ENCODE measurements at regions not wholly inside any gene's neighbourhood (a gene's known extent, or its start where the extent isn't known, plus 50 kb on each side); places are given as distances from the start of the nearest gene placed in this dataset.
"Not testable (repeated sequence)": the region's sequence is repeated elsewhere in the genome, so short reads cannot be mapped to it uniquely, and the experiment has no call there.

DNA sequence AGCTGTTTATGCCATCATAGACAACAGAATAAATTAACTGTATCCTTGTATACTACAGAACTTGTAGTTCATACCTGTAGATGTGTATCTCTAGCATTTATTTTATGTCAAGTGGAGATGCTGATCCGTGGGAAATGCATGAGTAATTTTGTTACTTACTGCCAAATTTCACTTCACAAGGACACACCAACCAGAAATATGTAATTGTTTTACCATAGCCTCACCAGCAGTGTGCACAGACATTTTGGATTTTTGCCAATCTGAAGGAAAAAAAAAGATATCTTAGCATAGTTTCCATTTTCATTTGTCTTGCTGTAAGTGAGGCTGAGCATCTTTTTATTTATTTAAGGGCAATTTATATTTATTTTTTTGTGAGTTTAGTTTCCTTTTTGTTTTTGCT lies 265.1 kb upstream of the OSR1 start:
- H3K4me1 ChIP-seq (replicated peaks in 1 of 2), result no peaks in the 10 kb centered on the region
- H3K27me3 ChIP-seq, result no peaks in the 10 kb centered on the region
- H3K36me3 ChIP-seq (replicated peaks in 1 of 2), result no peaks in the 10 kb centered on the region
- no peak overlapping the region for H3K4me3 ChIP-seq
- 4 to 24% (median 14%) methylated on average over 1 of the region's 1 CpG for WGBS, 4 donors
- TF ChIP-seq, protein P1, sequence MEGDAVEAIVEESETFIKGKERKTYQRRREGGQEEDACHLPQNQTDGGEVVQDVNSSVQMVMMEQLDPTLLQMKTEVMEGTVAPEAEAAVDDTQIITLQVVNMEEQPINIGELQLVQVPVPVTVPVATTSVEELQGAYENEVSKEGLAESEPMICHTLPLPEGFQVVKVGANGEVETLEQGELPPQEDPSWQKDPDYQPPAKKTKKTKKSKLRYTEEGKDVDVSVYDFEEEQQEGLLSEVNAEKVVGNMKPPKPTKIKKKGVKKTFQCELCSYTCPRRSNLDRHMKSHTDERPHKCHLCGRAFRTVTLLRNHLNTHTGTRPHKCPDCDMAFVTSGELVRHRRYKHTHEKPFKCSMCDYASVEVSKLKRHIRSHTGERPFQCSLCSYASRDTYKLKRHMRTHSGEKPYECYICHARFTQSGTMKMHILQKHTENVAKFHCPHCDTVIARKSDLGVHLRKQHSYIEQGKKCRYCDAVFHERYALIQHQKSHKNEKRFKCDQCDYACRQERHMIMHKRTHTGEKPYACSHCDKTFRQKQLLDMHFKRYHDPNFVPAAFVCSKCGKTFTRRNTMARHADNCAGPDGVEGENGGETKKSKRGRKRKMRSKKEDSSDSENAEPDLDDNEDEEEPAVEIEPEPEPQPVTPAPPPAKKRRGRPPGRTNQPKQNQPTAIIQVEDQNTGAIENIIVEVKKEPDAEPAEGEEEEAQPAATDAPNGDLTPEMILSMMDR (IDR thresholded peaks at IDR 0.05), result no peak
- TF ChIP-seq POLR2A (IDR thresholded peaks at IDR 0.05), result no peak
- H3K27ac ChIP-seq, result no peak overlapping the region
- DNase-seq, result no peak
- H3K9me3 ChIP-seq (replicated peaks in 1 of 3), result no peaks in the 10 kb centered on the region
- intact Hi-C loops (cut with DNase I), result no loop called here

DNA sequence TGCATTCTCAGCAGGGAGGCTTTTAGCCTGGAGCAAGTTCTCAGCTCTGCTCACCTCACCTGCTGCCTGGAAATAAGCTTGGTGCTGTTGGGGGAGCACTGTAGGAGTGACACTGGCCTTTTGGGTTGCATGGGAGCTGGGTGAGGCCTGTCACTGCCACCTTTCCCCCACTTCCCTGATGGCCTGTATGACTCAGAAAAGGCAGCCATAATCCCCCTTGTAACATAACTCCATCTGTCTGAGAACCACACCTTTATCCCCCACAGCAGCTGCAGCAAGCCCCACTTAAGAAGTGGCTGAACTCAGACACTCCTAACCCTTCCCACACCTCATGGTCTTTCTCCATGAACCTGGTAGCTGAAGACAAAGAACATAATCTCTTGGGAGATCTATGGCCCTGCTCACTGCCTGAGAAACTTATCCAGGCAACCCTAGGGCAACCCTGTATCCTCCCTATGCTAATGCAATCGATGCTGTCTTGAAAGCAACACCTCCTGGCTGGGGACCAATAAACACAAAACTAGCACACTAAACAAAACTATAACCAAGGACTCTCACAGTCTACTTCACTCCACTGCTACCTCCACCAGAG lies 258.9 kb upstream of the OSR1 start:
- no peak overlapping the region for H3K4me3 ChIP-seq
- TF ChIP-seq, protein P1 (IDR thresholded peaks at IDR 0.05), result no peak
- TF ChIP-seq POLR2A (IDR thresholded peaks at IDR 0.05), result no peak
- no peak overlapping the region for H3K27ac ChIP-seq
- WGBS, 4 donors, result 60 to 100% (median 75%) methylated on average over 1 of the region's 1 CpG
- H3K4me1 ChIP-seq (replicated peaks in 1 of 2), result no peaks in the 10 kb centered on the region
- no peaks in the 10 kb centered on the region for H3K9me3 ChIP-seq (replicated peaks in 1 of 3)
- H3K36me3 ChIP-seq (replicated peaks in 1 of 2), result no peaks in the 10 kb centered on the region
- intact Hi-C loops (cut with DNase I), result no loop called here
- no peak for DNase-seq
- no peaks in the 10 kb centered on the region for H3K27me3 ChIP-seq

DNA sequence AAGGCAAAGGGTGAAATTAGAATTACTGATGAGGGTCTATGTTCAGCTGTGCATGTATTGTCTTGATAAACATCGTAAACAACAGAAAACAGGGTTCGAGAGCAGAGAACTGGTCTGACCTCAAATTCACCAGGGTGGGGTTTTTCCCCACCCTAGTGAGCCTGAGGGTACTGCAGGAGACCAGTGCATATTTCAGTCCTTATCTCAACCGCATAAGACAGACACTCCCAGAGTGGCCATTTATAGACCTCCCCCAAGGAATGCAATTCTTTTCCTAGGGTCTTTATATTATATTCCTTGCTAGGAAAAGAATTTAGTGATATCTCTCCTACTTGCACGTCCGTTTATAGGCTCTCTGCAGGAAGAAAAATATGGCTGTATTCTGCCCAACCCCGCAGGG lies 257.0 kb upstream of the OSR1 start:
- H3K36me3 ChIP-seq (replicated peaks in 1 of 2); H3K4me1 ChIP-seq (replicated peaks in 1 of 2); H3K27ac ChIP-seq; H3K9me3 ChIP-seq (replicated peaks in 1 of 3); DNase-seq; H3K4me3 ChIP-seq; H3K27me3 ChIP-seq; intact Hi-C loops (cut with DNase I): not testable (repeated sequence)
- 77 to 85% (median 81%) methylated on average over 6 of the region's 6 CpGs for WGBS, 4 donors

DNA sequence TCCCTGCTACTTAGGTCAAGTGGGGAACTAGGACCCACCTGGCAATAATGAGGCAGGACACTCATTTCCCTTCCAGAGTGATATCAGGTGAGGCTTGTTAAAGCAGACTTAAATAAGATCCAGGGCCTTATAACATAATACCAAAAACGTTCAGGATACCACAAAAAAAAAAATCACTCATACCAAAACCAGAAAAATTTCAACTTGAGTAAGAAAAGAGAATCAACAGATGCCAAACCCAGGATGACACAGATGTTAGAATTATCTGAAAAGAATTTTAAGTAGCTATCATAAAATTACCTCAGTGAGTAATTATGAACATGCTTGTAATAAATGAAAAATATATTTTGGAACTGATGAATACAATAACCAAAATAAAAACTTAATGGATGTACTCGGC lies 255.6 kb upstream of the OSR1 start:
- DNase-seq, result no peak
- 34 to 50% (median 38%) methylated on average over 2 of the region's 2 CpGs for WGBS, 4 donors
- Histone ChIP-seq H3K4me3 (no peak overlapping the region), H3K27me3 (no peaks in the 10 kb centered on the region), H3K9me3 (replicated peaks in 1 of 3) (no peaks in the 10 kb centered on the region), H3K27ac (no peak overlapping the region), H3K4me1 (replicated peaks in 1 of 2) (no peaks in the 10 kb centered on the region), H3K36me3 (replicated peaks in 1 of 2) (no peaks in the 10 kb centered on the region)
- TF ChIP-seq, protein P1 (IDR thresholded peaks at IDR 0.05), result no peak
- TF ChIP-seq POLR2A (IDR thresholded peaks at IDR 0.05), result no peak
- intact Hi-C loops (cut with DNase I), result no loop called here

All from adrenal gland (tissue), 9 donors.